Vagina (tissue), 2 donors: ENCODE measurements at regions not wholly inside any gene's neighbourhood (a gene's known extent, or its start where the extent isn't known, plus 50 kb on each side); places are given as distances from the start of the nearest gene placed in this dataset.

Experiments used
- CTCF ChIP-seq, 3 experiments: fragments of 450-650 bp in 2 of 3; fragments of 200-600 bp in 1 of 3; sonication (generic) in 1 of 3; IDR thresholded peaks; one replicate each; pipeline ENCODE4 v1.5.1; 2017 to 2019; ENCODE audit warnings: antibody characterized with exemption in 3 of 3, mild to moderate bottlenecking in 2 of 3, moderate library complexity in 2 of 3
- POLR2A ChIP-seq, 2 donors: fragments of 450-650 bp; IDR thresholded peaks; one replicate each; pipeline ENCODE4 v1.6.1; 2017; ENCODE audit warnings: antibody characterized with exemption in 2 of 2, mild to moderate bottlenecking in 2 of 2, moderate library complexity in 2 of 2
- POLR2AphosphoS5 ChIP-seq, 2 donors: sonication (generic); formaldehyde crosslinking; IDR thresholded peaks; one replicate each; pipeline ENCODE4 v1.9.0; 2017; ENCODE audit warnings: antibody characterized with exemption in 2 of 2, mild to moderate bottlenecking in 2 of 2, low read depth in 1 of 2; ENCODE audit not compliant: insufficient read depth in 1 of 2

GRCh38 chr17:74004056-74004455, 199.4 kb upstream of the RPL38 start:
- no peak for TF ChIP-seq CTCF (IDR thresholded peaks at IDR 0.05)
- TF ChIP-seq POLR2A (IDR thresholded peaks at IDR 0.05): no peak
- TF ChIP-seq POLR2AphosphoS5 (IDR thresholded peaks at IDR 0.05; ENCODE audit: insufficient read depth in 1 of 2, low read depth in 1 of 2): no peak
